K562 (cell line): ENCODE measurements at regions not wholly inside any gene's neighbourhood (a gene's known extent, or its start where the extent isn't known, plus 50 kb on each side); places are given as distances from the start of the nearest gene placed in this dataset.

Source experiments
- ATAC-seq: fragments of 200-7000 bp; cut with Tn5 transposase; 3 replicates; pipeline ENCODE4 v1.9.1; 2020; ENCODE audit warnings: moderate library complexity
- BruUV-seq: library from RNA; stranded (reverse); fragments of 400-500 nt; replicated peaks from 2 replicates; lab custom pipeline; 2021; lab: Mats Ljungman, UMichigan
- CTCF ChIA-PET: fragments of 300-600 bp; formaldehyde crosslinking; extraction: SDS; loops from one replicate; lab custom pipeline; 2021; ENCODE audit warnings: low intra/inter-chr PET ratio; lab: Yijun Ruan, JAX
- POLR2A ChIA-PET: fragments of 300-600, 350-650 bp; sonication (Branson Sonifier 250); formaldehyde crosslinking; extraction: SDS; loops from one replicate; lab custom pipeline; 2021; ENCODE audit warnings: antibody characterized with exemption, inconsistent platforms; lab: Yijun Ruan, JAX
- DNase-seq, 4 experiments: peaks; one replicate each; pipeline versions ENCODE4 v3.0.0 to v3.0.0-alpha.2; 2011 to 2018; ENCODE audit warnings: low spot score in 3 of 4, mixed read lengths in 3 of 4; ENCODE audit errors: extremely low read depth in 1 of 4
- FAIRE-seq: peaks from 2 replicates; lab custom pipeline; 2011; peaks lifted over from hg19 to GRCh38; lab: Jason Lieb, UNC
- H2AFZ ChIP-seq: 2 replicates; pipeline ENCODE4 v1.6.0; 2011; ENCODE audit warnings: low read depth, low read length, control low read depth, inconsistent platforms
- H3K27ac ChIP-seq: fragments of 200-600 bp; 3 replicates; pipeline ENCODE4 v1.8.0; 2011; ENCODE audit warnings: low read depth, mild to moderate bottlenecking, control low read depth, inconsistent platforms, low read length, moderate library complexity, mixed read lengths; ENCODE audit errors: extremely low read depth
- H3K27me3 ChIP-seq, 2 experiments: fragments of 300-600 bp in 1 of 2; 2 replicates in 1 of 2; 3 replicates in 1 of 2; pipeline versions ENCODE4 v1.6.0 to v1.8.0; 2011; ENCODE audit warnings: inconsistent platforms in 2 of 2, low read length in 2 of 2, mild to moderate bottlenecking in 1 of 2, mixed read lengths in 1 of 2, moderate library complexity in 1 of 2; ENCODE audit not compliant: control insufficient read depth in 2 of 2, insufficient read depth in 2 of 2
- H3K36me3 ChIP-seq: fragments of 300-600 bp; 3 replicates; pipeline ENCODE4 v1.8.0; 2011; ENCODE audit warnings: mild to moderate bottlenecking, low read length, inconsistent platforms; ENCODE audit not compliant: control insufficient read depth, insufficient read depth
- H3K4me1 ChIP-seq, 2 experiments: fragments of 200-600 bp in 1 of 2; replicated peaks in 1 of 2; 2 replicates in 1 of 2; 3 replicates in 1 of 2; pipeline versions ENCODE4 v1.5.1 to v1.8.0; 2011; ENCODE audit warnings: inconsistent platforms in 2 of 2, low read length in 2 of 2, mild to moderate bottlenecking in 1 of 2, mixed read lengths in 1 of 2, moderate library complexity in 1 of 2; ENCODE audit not compliant: control insufficient read depth in 2 of 2, insufficient read depth in 2 of 2
- H3K4me2 ChIP-seq: 2 replicates; pipeline ENCODE4 v1.6.1; 2011; ENCODE audit warnings: low read length, control low read depth, inconsistent platforms, mixed read lengths; ENCODE audit not compliant: insufficient read depth
- H3K4me3 ChIP-seq: fragments of 200-600 bp; sonication (generic), shearing (Covaris generic); 2 replicates; pipeline ENCODE4 v1.5.1; 2016; ENCODE audit warnings: control low read depth, inconsistent platforms
- H3K79me2 ChIP-seq: fragments of 200-600 bp; 3 replicates; pipeline ENCODE4 v1.8.0; 2011; ENCODE audit warnings: low read length, inconsistent platforms; ENCODE audit not compliant: control insufficient read depth, insufficient read depth
- H3K9ac ChIP-seq, 2 experiments: 2 replicates each; pipeline versions ENCODE4 v1.6.0 to v1.6.1; 2011; ENCODE audit warnings: low read depth in 2 of 2, low read length in 2 of 2, control low read depth in 1 of 2, inconsistent platforms in 1 of 2, mild to moderate bottlenecking in 1 of 2, mixed read lengths in 1 of 2; ENCODE audit not compliant: insufficient read depth in 1 of 2
- H3K9me1 ChIP-seq: one replicate; pipeline ENCODE4 v1.6.0; 2011; ENCODE audit warnings: inconsistent platforms, mild to moderate bottlenecking, low read length, moderate library complexity; ENCODE audit not compliant: control insufficient read depth, insufficient read depth
- H3K9me3 ChIP-seq: replicated peaks from 2 replicates; pipeline ENCODE4 v1.5.1; 2011; ENCODE audit warnings: low read depth, low read length, inconsistent platforms; ENCODE audit not compliant: control insufficient read depth, insufficient read depth
- H4K20me1 ChIP-seq: replicated peaks from 2 replicates; pipeline ENCODE4 v1.6.1; 2011; ENCODE audit warnings: low read length, inconsistent platforms, mixed read lengths; ENCODE audit not compliant: control insufficient read depth, insufficient read depth
- BRCA1 ChIP-seq, 2 experiments: fragments of 450-650 bp in 1 of 2; sonication (generic) in 1 of 2; formaldehyde crosslinking in 1 of 2; IDR thresholded peaks; 2 replicates each; pipeline versions ENCODE4 v1.5.0 to v1.6.1; 2017 to 2020; ENCODE audit warnings: mild to moderate bottlenecking in 1 of 2, missing genetic modification reagents in 1 of 2
- CBFA2T3 ChIP-seq: fragments of 450-650 bp; IDR thresholded peaks from 2 replicates; pipeline ENCODE4 v1.6.1; 2017
- HNRNPL ChIP-seq: fragments of 200-400 bp; formaldehyde crosslinking; IDR thresholded peaks from 2 replicates; pipeline ENCODE4 v1.6.1; 2017; ENCODE audit warnings: low read depth, mild to moderate bottlenecking, low read length
- SPI1 ChIP-seq: IDR thresholded peaks from 2 replicates; pipeline ENCODE4 v1.6.1; 2011; ENCODE audit warnings: low read depth, low read length, control low read depth, borderline replicate concordance
- STAG1 ChIP-seq: sonication (generic); formaldehyde crosslinking; IDR thresholded peaks from 2 replicates; pipeline ENCODE4 v1.5.0; 2020; ENCODE audit warnings: missing genetic modification reagents, borderline replicate concordance
- ZBED1 ChIP-seq: IDR thresholded peaks from 2 replicates; pipeline ENCODE4 v1.6.1; 2014
- ZNF696 ChIP-seq: fragments of 250-450 bp; sonication (Bioruptor Pico); conservative IDR thresholded peaks from 2 replicates; pipeline ENCODE4 v1.4.0; 2020; ENCODE audit warnings: mild to moderate bottlenecking, moderate library complexity
- ZNF77 ChIP-seq: fragments of 250-450 bp; sonication (Bioruptor Pico); IDR thresholded peaks from 2 replicates; pipeline ENCODE4 v1.5.0; 2020
- ZNF778 ChIP-seq: fragments of 450-650 bp; formaldehyde crosslinking; IDR thresholded peaks from 2 replicates; pipeline ENCODE4 v1.4.0; 2020; ENCODE audit warnings: mild to moderate bottlenecking, moderate library complexity
- WGBS: fragments of 100-300 bp; shearing (Covaris generic); methylation state at CpG from one replicate; pipeline ENCODE4 v1.1.6; 2016; ENCODE audit warnings: low coverage, mixed read lengths; ENCODE audit not compliant: insufficient coverage; ENCODE audit errors: missing lambda C conversion rate; 5-methylcytosine and 5-hydroxymethylcytosine counted together
- in situ Hi-C: fragments of 300-500 bp; cut with MboI; formaldehyde crosslinking; loops from 4 replicates; pipeline ENCODE4 v1.15.0; 2018; ENCODE audit warnings: inconsistent platforms, mixed read lengths
- intact Hi-C: fragments of 100-400 bp; cut with micrococcal nuclease; formaldehyde crosslinking; loops from 2 replicates; pipeline ENCODE4 v1.14.2; 2022
- TF ChIP-seq, protein P1 (sequence below): sonication (generic); formaldehyde crosslinking; IDR thresholded peaks from 2 replicates; pipeline ENCODE4 v1.9.0; 2022; ENCODE audit warnings: mild to moderate bottlenecking, missing genetic modification reagents
- TF ChIP-seq, protein P2 (sequence below): sonication (generic); formaldehyde crosslinking; IDR thresholded peaks from 2 replicates; pipeline ENCODE4 v1.8.0; 2022; ENCODE audit warnings: mild to moderate bottlenecking, missing genetic modification reagents, borderline replicate concordance
- TF ChIP-seq, protein P3 (sequence below): sonication (generic); formaldehyde crosslinking; IDR thresholded peaks from 2 replicates; pipeline ENCODE4 v1.8.0; 2023; ENCODE audit warnings: mild to moderate bottlenecking, missing genetic modification reagents
- TF ChIP-seq, protein P4 (sequence below): fragments of 250-450 bp; sonication (Bioruptor Pico); IDR thresholded peaks from 2 replicates; pipeline ENCODE4 v1.8.0; 2021; ENCODE audit warnings: moderate library complexity, mild to moderate bottlenecking, inconsistent platforms

DNA sequence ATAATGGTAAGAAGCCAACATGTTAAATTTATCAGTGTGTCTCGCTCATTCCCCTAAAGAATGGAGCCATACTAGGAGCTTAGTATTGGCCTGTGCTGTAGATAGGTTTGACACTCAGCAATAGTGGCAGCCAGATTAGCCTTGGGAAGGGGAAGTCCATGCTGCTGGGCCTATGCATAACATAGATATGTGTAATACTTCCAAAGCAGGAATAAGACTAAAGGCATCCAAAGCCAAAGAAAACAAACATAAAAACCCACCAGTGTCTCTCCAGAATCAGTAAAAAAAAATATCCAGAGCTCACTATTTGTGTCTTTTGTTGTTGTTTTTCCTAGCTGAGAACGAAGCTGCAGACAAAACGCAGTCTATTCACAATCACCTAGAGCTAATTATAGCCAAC lies 104.2 kb upstream of the STXBP5 start:
- TF ChIP-seq ZNF778 (CRISPR knock-in tag) (no peak), STAG1 (CRISPR knock-in tag) (no peak), SPI1 (peak; percentile 77; the same call in 1 of the 2 replicates), CBFA2T3 (peak; percentile 20; the same call in 1 of the 2 replicates), ZNF696 (CRISPR knock-in tag) (no peak), HNRNPL (no peak), ZNF77 (no peak), ZBED1 (no peak), BRCA1 (IDR thresholded peaks at IDR 0.05) (no peak), BRCA1 (CRISPR knock-in tag; IDR thresholded peaks at IDR 0.05) (no peak)
- TF ChIP-seq, protein P1, sequence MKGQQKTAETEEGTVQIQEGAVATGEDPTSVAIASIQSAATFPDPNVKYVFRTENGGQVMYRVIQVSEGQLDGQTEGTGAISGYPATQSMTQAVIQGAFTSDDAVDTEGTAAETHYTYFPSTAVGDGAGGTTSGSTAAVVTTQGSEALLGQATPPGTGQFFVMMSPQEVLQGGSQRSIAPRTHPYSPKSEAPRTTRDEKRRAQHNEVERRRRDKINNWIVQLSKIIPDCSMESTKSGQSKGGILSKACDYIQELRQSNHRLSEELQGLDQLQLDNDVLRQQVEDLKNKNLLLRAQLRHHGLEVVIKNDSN = no peak
- TF ChIP-seq, protein P2, sequence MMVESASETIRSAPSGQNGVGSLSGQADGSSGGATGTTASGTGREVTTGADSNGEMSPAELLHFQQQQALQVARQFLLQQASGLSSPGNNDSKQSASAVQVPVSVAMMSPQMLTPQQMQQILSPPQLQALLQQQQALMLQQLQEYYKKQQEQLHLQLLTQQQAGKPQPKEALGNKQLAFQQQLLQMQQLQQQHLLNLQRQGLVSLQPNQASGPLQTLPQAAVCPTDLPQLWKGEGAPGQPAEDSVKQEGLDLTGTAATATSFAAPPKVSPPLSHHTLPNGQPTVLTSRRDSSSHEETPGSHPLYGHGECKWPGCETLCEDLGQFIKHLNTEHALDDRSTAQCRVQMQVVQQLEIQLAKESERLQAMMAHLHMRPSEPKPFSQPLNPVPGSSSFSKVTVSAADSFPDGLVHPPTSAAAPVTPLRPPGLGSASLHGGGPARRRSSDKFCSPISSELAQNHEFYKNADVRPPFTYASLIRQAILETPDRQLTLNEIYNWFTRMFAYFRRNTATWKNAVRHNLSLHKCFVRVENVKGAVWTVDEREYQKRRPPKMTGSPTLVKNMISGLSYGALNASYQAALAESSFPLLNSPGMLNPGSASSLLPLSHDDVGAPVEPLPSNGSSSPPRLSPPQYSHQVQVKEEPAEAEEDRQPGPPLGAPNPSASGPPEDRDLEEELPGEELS (CRISPR knock-in tag) = no peak
- TF ChIP-seq, protein P3, sequence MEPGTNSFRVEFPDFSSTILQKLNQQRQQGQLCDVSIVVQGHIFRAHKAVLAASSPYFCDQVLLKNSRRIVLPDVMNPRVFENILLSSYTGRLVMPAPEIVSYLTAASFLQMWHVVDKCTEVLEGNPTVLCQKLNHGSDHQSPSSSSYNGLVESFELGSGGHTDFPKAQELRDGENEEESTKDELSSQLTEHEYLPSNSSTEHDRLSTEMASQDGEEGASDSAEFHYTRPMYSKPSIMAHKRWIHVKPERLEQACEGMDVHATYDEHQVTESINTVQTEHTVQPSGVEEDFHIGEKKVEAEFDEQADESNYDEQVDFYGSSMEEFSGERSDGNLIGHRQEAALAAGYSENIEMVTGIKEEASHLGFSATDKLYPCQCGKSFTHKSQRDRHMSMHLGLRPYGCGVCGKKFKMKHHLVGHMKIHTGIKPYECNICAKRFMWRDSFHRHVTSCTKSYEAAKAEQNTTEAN (CRISPR knock-in tag) = no peak
- TF ChIP-seq, protein P4, sequence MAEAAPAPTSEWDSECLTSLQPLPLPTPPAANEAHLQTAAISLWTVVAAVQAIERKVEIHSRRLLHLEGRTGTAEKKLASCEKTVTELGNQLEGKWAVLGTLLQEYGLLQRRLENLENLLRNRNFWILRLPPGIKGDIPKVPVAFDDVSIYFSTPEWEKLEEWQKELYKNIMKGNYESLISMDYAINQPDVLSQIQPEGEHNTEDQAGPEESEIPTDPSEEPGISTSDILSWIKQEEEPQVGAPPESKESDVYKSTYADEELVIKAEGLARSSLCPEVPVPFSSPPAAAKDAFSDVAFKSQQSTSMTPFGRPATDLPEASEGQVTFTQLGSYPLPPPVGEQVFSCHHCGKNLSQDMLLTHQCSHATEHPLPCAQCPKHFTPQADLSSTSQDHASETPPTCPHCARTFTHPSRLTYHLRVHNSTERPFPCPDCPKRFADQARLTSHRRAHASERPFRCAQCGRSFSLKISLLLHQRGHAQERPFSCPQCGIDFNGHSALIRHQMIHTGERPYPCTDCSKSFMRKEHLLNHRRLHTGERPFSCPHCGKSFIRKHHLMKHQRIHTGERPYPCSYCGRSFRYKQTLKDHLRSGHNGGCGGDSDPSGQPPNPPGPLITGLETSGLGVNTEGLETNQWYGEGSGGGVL (CRISPR knock-in tag) = no peak
- TF ChIP-seq, all 486 proteins: peak for 2
- Histone ChIP-seq H3K27ac (no peak overlapping the region), H3K4me2 (no peak overlapping the region), H3K9ac (no peak overlapping the region), H3K9me3 (no peaks in the 10 kb centered on the region), H3K4me1 (peaks cover 0 to 8% of the 10 kb centered on the region in 2 experiments; a peak in 2 of 5 replicates), H3K9me1 (no peaks in the 10 kb centered on the region), H2AFZ (peak overlapping the region; percentile 50), H3K4me3 (no peak overlapping the region), H3K36me3 (no peaks in the 10 kb centered on the region), H3K79me2 (no peaks in the 10 kb centered on the region), H4K20me1 (no peaks in the 10 kb centered on the region), H3K27me3 (no peaks in the 10 kb centered on the region)
- FAIRE-seq (no peak), DNase-seq (no peak), ATAC-seq (peak; percentile 77)
- intact Hi-C loops = no loop called here
- 54% methylated on average over 3 of the region's 3 CpGs for WGBS
- POLR2A ChIA-PET = interaction anchor here (0.6 kb wide), 1 partner anchor 45 kb away, joined by 4 read pairs; no protein-coding TSS in a partner anchor
- in situ Hi-C loops = no loop called here
- CTCF ChIA-PET = no interaction called here
- BruUV-seq = no TSS peak
